GM21723 (cell line): ENCODE measurements at regions not wholly inside any gene's neighbourhood (a gene's known extent, or its start where the extent isn't known, plus 50 kb on each side); places are given as distances from the start of the nearest gene placed in this dataset.

Experiments used
- ATAC-seq: cut with Tn5 transposase; IDR thresholded peaks from one replicate; pipeline ENCODE4 v1.9.1; 2021; ENCODE audit warnings: mild to moderate bottlenecking, moderate library complexity; ENCODE audit not compliant: unreplicated experiment

- ATAC-seq = no peak
Observed at GRCh38 chr17:14959106-14959648, 305.9 kb downstream of the PMP22 start.

DNA sequence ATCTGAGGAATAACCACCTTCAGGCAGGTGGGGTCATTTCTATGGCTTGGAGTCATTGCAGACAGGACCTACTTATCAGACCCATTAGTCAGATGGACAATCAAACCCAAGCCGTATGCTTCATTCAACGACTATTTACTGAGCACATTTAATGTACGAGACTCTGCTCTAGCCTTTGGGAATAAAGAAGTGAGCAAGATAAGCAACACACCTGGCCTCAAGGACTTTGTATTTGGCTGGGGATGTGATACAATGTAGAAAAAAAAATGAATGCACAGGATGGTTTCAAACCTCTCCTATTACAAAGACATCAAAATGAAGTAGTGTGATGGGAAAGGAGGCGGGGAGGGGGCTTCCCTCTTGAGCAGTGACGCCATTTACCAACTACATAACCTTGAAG, 311.7 kb downstream of the PMP22 start:
- no peak for ATAC-seq

DNA sequence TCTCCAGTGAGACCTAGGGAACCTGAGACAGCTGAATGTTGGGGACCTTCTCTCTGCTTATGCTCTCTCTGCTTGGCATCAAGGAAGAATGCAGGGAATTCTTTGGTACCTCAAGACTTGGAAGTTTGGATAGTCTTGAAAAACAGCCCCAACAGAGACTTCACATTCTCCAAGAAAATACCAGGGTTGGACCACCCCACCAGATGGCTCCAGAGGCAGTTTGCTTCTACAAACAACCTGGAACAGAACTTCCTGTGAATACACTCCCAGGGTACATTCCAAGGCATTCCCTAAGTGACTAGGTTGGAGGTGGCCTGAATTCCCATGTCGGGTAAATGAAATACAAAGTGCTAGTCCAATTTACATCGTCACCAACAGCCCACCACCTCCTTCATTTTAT, 314.4 kb downstream of the PMP22 start:
- ATAC-seq = no peak

- no peak for ATAC-seq
Observed at GRCh38 chr17:14950216-14950615, 314.9 kb downstream of the PMP22 start.

- no peak for ATAC-seq
Observed at GRCh38 chr17:14947671-14948070, 317.5 kb downstream of the PMP22 start.

- no peak for ATAC-seq
Observed at GRCh38 chr17:14946481-14946880, 318.6 kb downstream of the PMP22 start.

DNA sequence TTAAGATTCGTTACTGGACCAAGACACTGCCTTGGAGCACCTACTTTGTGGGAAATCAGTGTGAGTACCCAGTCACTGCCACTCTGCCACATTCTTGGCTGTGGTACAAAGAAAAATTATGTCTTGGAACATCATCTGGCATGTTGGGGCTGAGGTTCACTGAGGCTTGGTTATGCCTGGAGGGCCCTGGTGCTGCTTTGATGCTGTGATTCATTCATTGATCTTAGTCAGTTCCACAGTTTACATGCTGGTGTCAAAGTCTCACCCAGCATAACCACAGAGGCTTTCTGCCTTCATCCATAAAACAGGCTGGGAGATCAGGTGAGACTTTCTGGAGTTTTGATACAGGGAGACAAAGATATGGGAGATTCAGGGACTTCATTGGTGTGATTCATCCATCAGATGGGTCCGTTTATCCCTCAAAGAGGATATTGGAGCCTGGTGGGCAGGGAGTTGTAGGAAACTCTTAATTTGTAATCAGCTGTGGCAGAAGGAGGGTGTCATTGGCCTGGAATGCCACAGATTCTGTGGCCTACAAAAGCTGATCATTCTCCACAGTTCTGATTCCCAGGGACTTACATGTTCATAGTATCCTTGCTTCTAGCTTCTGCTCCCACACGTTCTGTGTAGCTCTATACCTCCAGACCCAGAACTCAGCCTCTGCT, 322.5 kb downstream of the PMP22 start:
- no peak for ATAC-seq

- ATAC-seq = no peak
Observed at GRCh38 chr17:14940938-14941265, 324.2 kb downstream of the PMP22 start.

GRCh38 chr17:14940108-14940937, 324.8 kb downstream of the PMP22 start:
- no peak for ATAC-seq

DNA sequence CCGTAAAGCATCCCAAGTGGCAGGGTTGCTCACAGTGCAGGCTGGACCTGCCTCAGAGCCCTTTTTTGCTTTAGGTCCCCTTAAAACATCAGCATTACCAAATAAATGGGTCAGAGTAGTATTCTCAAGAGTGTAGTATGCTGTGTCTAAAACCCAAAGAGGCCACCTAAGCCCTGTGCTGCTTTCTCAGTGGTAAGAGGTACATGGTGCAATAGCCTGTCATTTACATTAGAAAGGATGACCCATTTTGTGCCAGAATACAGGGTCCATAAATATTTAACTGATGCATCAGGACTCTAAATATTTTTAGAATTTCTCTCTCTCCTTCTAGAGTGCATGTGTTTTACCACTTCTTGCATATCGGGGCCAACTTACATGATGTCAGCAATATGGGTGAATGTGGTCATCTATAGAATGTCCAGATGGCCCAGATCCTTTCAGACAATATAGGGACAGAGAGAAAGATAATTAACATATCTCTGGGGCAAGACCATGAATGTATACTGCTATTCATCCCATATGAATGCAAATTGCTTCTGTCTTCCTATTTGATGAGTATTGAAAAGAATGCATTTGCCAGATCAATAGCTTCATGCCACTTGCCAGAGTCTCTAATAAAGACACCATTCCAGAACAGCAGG, 329.2 kb downstream of the PMP22 start:
- no peak for ATAC-seq

DNA sequence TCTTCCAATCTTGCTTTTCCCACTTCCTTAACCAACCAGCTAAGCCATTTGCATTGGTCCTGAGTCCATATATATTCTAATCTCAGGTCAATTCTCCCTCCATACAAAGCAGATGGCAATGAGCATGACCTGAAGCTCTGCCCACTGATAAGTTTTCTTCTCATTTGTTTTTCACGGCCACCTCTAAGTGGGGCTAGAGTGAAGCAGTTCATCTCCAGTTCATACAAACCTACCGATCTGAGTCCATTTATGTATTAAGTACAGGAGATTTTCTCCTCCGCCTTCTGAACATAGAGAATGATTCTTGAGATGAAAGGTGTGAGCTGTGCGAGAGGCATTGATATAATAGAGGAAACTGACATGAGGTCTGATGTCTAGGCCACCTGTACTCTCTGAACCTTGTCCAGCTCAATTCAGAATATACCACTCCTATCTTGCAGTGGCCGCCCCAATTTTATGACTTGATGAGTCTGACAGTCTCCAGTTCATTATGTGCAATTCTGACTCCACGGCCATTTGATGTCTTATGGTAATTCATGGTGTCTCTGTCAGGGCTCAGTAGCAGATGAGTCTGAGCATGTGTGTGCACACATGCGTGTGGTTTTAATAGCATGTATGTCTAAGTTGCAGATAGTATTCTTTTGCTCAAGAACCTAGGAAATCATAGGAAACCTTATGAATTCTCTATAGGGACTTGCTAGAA, 329.8 kb downstream of the PMP22 start:
- ATAC-seq = no peak

- ATAC-seq = no peak
Observed at GRCh38 chr17:14933676-14934075, 331.4 kb downstream of the PMP22 start.

DNA sequence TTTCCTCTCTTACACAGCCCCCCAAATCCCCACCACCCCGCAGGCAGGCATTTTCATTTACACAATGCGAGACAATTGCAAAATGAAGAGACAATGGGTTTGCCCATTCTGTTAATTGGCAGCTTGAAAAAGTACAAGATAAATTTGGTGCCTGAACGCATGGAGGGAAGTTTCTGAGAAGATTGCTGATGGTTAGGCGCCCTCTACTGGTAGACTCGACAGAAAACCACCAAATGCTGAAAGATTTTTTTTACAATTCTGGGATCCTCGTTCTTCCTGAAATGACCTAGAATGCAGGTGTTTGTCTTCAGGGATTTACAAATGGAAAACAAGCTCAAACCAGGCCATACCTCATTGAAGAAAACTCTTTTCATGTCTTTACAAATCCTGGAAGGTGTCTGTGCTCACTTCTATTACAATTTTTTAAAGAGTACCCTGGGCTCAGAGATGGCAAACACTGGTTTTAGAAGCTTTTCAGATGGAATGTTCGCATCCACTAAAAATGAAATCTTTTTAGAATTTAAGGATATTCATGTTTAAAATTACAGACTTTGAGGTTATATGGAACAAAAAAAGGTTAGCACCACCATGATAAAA, 338.5 kb downstream of the PMP22 start:
- no peak for ATAC-seq

- ATAC-seq = no peak
Observed at GRCh38 chr17:14926073-14926472, 339.1 kb downstream of the PMP22 start.

DNA sequence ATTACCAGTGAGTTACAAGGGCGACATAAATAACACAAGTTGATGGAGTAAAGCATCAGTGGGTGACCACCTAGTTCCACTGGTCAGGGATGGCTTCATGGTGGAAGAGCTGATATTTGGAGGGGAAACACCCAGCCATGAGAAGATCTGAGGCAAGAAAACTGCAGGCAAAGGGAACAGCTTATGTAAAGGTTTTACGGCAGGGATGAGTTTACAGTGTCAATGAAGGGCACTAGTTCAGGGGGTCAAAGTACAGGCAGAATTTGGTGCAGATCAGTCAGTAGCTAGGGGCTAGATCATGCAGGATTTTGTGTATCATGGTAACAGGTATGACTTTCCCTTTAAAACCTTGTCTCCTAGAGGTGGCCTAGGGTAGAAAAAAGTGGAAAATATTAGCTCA, 339.6 kb downstream of the PMP22 start:
- ATAC-seq = no peak

DNA sequence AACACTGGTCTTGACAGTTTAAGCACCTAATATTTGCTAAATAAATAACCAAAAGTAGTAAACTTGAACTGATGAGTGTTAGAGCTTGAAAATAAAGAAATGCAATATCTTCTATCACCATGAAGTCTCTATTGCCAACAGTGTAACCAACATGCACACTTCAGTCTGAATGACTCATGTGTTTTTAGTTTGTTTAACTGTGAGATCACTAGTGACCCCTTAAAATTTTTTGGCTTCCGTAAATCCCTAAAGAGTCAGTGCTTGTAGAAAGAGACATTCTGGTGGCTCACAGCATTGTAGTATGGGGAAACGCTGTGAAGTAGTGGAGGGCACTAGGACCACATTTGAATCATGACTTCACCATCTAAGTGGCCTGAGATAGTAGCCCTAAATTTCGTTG, 341.1 kb downstream of the PMP22 start:
- no peak for ATAC-seq

DNA sequence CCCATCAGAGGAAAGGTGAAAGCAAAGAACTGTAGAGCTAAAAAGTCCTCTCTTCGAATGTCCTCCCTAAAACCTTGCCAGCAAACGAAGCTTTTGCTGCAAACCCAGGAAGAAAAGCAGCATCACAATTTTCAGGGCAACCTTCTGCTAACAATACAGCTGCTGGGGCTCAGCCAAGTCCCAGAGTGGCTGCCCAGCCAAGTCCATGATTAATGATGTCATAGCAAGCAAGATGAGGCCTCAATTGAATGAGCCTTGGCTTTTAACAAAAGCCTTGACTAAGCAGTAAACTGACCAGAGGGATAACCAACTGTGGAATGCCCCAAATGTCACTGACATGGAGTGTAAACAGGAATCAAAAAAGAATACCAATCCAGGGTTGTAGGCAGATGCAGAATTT, 342.7 kb downstream of the PMP22 start:
- ATAC-seq = no peak

- ATAC-seq = no peak
Observed at GRCh38 chr17:14921936-14922335, 343.2 kb downstream of the PMP22 start.

DNA sequence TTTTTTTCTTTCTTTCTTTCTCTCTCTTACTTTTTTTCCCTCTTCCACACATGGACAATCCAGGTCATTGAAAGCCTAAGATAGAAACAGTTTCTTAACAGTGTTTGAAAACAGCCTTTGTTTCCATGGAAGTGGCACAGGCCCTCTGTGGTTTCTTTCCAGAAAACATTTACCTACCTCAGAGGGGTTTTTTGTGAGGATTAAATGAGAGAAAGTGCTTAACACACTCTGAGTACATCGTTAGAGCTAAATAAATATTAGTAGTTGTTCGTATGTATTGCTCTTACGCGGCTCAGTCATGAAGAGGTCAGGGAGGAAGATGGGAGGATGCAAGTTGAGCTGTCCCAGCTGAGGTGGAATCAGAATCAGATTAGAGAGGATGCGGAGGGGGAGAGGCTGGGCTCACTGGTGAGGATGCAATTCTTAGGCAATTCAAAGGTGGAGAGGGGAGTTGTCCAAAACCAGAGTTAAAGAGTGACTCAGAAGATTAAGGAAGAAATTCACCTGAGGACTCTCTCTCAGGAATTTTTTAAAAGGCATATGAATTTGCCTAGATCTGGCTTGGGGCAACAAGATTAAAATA, 345.4 kb downstream of the PMP22 start:
- ATAC-seq = no peak

GRCh38 chr17:14919094-14919493, 346.0 kb downstream of the PMP22 start:
- no peak for ATAC-seq

DNA sequence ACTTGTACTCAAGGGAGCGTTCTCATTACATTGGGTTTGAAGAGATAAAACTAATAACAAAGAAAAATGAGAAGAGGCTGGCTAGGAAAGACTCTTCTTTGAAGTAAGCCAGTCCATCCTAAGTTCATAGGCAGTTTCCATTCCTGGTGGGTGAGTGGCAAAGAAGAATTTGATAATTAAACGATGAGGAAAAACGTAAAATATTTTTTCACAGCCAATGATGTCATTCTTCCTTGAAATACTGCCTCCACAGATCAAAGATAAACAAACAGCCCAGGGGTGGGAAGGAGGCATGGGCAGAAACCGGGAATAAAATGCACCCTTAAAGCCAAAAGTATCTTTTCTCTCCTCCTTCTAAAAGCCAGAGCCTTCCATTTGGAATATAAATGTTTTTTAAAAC, 346.6 kb downstream of the PMP22 start:
- no peak for ATAC-seq
